ENCODE measurements at regions not wholly inside any gene's neighbourhood (a gene's known extent, or its start where the extent isn't known, plus 50 kb on each side); places are given as distances from the start of the nearest gene placed in this dataset.

DNA sequence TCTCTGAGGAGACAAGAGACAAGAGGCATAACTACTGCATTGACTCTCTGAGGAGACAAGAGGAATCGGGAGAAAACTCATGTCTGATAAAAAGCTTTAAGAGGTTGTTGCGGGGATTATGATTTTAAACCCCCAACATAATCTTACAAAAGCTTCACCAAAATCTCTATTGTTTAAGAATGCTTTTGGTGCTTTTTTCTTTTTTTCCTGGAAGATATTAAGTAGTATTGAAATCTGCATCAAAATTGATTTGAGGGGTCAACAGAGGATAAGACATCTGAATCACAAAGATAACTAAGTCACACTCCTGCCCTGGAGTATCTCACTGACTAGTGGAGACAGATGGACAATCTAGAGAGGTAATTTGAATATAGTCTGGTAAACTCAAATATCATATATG lies 115.6 kb upstream of the MROH9 start:
- TF ChIP-seq, protein P1, sequence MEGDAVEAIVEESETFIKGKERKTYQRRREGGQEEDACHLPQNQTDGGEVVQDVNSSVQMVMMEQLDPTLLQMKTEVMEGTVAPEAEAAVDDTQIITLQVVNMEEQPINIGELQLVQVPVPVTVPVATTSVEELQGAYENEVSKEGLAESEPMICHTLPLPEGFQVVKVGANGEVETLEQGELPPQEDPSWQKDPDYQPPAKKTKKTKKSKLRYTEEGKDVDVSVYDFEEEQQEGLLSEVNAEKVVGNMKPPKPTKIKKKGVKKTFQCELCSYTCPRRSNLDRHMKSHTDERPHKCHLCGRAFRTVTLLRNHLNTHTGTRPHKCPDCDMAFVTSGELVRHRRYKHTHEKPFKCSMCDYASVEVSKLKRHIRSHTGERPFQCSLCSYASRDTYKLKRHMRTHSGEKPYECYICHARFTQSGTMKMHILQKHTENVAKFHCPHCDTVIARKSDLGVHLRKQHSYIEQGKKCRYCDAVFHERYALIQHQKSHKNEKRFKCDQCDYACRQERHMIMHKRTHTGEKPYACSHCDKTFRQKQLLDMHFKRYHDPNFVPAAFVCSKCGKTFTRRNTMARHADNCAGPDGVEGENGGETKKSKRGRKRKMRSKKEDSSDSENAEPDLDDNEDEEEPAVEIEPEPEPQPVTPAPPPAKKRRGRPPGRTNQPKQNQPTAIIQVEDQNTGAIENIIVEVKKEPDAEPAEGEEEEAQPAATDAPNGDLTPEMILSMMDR (IDR thresholded peaks at IDR 0.05; ENCODE audit: insufficient read depth, low read length, missing control alignments) = no peak
- ChIA-PET POLR2A (no interaction called here), CTCF (interaction anchor here (1.1 kb wide), 1 partner anchor 11 kb away, joined by 3 read pairs; no protein-coding TSS in a partner anchor)
- no peak for DNase-seq (ENCODE audit: low read depth, low spot score)
- no peak overlapping the region for H3K4me3 ChIP-seq (ENCODE audit: low read depth, low read length)

DNA sequence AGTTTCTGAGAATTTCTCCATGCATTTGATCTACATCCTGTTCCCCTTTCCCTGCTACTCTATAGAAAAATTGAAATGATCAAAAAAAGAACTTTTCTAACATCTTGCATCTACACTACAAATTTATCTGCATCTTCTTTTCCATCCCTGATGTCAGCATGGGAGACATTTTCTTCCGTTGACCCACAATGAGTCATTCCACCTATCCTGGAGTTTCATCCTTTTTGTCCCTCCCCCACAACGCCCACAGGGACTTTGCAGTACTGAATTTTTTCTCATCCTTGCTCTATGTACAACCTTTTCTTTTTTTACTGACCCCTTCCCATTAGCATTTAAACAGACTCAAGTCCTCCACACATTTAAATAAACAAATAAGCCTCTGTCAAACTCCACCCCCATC lies 112.2 kb upstream of the MROH9 start:
- TF ChIP-seq, protein P1 (IDR thresholded peaks at IDR 0.05; ENCODE audit: insufficient read depth, low read length, missing control alignments) = no peak
- POLR2A ChIA-PET = no interaction called here
- no peak overlapping the region for H3K4me3 ChIP-seq (ENCODE audit: low read depth, low read length)
- DNase-seq (ENCODE audit: low read depth, low spot score) = no peak
- CTCF ChIA-PET = no interaction called here

DNA sequence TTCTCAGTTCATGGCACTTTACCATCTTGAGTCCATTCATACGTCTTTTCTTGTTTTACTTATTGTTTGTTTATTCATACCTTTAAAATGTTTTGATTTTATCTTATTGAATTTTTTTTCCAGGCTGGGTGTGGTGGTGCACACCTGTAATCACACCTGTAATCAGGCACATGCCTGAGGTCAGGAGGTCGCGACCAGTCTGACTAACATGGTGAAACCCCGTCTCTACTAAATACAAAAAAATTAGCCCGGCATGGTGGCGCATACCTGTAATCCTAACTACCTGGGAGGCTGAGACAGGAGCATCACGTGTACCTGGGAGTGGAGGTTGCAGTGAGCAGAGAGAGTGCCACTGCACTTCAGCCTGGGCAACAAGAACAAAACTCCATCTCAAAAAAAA lies 104.1 kb upstream of the MROH9 start:
- TF ChIP-seq, protein P1 (IDR thresholded peaks at IDR 0.05; ENCODE audit: insufficient read depth, low read length, missing control alignments) = no peak
- ChIA-PET CTCF (no interaction called here), POLR2A (no interaction called here)
- DNase-seq (ENCODE audit: low read depth, low spot score) = no peak
- no peak overlapping the region for H3K4me3 ChIP-seq (ENCODE audit: low read depth, low read length)

DNA sequence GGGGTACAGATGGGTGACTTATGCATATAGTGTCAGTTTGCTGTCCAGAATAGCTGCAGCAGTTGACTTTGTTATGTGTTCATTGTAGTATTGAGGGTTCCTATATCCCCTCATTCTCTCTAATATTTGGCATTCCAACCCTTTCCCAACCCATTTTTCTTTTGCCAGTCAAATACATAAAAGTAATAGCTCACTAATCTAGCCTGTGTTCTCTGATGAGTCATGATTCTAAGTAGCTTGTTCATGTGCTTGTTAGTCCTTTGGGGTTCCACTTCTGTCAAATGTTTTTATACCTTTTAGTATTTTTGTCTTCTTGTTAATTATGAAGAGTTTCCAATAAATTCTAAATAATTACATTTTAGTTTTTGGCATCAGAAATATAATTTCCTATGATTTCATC lies 99.2 kb upstream of the MROH9 start:
- DNase-seq (ENCODE audit: low read depth, low spot score) = peak; percentile 19
- ChIA-PET POLR2A (no interaction called here), CTCF (interaction anchor here (1.1 kb wide), 1 partner anchor 18 kb away, joined by 3 read pairs; no protein-coding TSS in a partner anchor)
- TF ChIP-seq, protein P1 (IDR thresholded peaks at IDR 0.05; ENCODE audit: insufficient read depth, low read length, missing control alignments) = no peak
- no peak overlapping the region for H3K4me3 ChIP-seq (ENCODE audit: low read depth, low read length)

DNA sequence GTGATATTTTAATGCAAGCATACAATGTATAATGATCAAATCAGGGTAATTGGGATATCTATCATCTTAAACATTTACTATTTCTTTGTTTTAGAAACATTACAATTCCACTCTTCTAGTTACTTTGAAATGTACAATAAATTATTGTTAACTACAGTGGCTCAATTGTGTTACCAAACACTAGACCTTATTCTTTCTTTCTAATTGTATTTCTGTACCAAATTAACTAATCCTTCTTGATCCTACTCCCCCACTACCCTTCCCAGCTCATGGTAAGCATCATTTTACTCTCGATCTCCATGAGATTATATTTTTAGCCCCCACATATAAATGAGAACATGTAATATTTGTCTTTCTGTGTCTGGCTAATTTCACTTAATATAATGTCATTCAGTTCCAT lies 95.0 kb upstream of the MROH9 start:
- no peak for DNase-seq (ENCODE audit: low read depth, low spot score)
- CTCF ChIA-PET = no interaction called here
- no peak overlapping the region for H3K4me3 ChIP-seq (ENCODE audit: low read depth, low read length)
- POLR2A ChIA-PET = no interaction called here
- TF ChIP-seq, protein P1 (IDR thresholded peaks at IDR 0.05; ENCODE audit: insufficient read depth, low read length, missing control alignments) = no peak

DNA sequence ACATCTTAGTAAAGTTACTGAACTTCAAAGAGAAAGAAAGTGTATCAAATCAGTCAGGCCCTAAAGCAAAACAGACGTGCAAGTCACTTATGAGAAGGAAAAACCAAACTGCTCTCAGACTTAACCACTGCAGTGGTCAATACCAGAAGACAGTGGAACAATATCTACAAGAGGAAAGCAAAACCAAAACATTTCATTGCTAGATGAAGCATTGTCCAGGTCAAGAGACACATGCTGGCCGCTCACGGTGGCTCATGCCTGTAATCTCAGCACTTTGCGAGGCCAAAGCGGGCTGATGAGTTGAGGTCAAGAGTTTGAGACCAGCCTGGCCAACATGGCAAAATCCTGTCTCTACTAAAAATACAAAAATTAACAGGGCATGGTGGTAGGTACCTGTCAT lies 82.0 kb upstream of the MROH9 start:
- no peak overlapping the region for H3K4me3 ChIP-seq (ENCODE audit: low read depth, low read length)
- CTCF ChIA-PET = no interaction called here
- POLR2A ChIA-PET = no interaction called here
- DNase-seq (ENCODE audit: low read depth, low spot score) = no peak
- TF ChIP-seq, protein P1 (IDR thresholded peaks at IDR 0.05; ENCODE audit: insufficient read depth, low read length, missing control alignments) = no peak
